Progenitor cell of endocrine pancreas (in vitro differentiated cells): ENCODE measurements at regions not wholly inside any gene's neighbourhood (a gene's known extent, or its start where the extent isn't known, plus 50 kb on each side); places are given as distances from the start of the nearest gene placed in this dataset.

Experiments
- DNase-seq: peaks from one replicate; pipeline ENCODE4 v3.0.0; 2021; ENCODE audit warnings: low spot score; ENCODE audit not compliant: unreplicated experiment
- H3K27ac Mint-ChIP-seq: 2 replicates; pipeline ENCODE4 v1.8.0; 2021; ENCODE audit warnings: mild to moderate bottlenecking, moderate library complexity, mixed read lengths
- H3K27me3 Mint-ChIP-seq: 2 replicates; pipeline ENCODE4 v1.8.0; 2021; ENCODE audit warnings: mixed read lengths
- H3K36me3 Mint-ChIP-seq: 2 replicates; pipeline ENCODE4 v1.8.0; 2022; ENCODE audit warnings: mixed read lengths; ENCODE audit not compliant: insufficient read depth
- H3K4me1 Mint-ChIP-seq: 2 replicates; pipeline ENCODE4 v1.8.0; 2021; ENCODE audit warnings: low read depth, mixed read lengths
- H3K4me3 Mint-ChIP-seq: 2 replicates; pipeline ENCODE4 v1.8.0; 2021; ENCODE audit warnings: low read depth, mild to moderate bottlenecking, moderate library complexity, mixed read lengths
- H3K9me3 Mint-ChIP-seq: 2 replicates; pipeline ENCODE4 v1.8.0; 2021; ENCODE audit warnings: low read depth, mixed read lengths
- CTCF ChIP-seq: fragments of 200-600 bp; sonication (generic); IDR thresholded peaks from one replicate; pipeline ENCODE4 v1.5.0; 2021; ENCODE audit warnings: antibody characterized with exemption, mild to moderate bottlenecking; ENCODE audit not compliant: unreplicated experiment

GRCh38 chr3:18810306-18810661 is 338.0 kb upstream of the KCNH8 start:
- no peaks in the 10 kb centered on the region for H3K4me1 Mint-ChIP-seq
- no peak for TF ChIP-seq CTCF
- no peaks in the 10 kb centered on the region for H3K27me3 Mint-ChIP-seq
- H3K27ac Mint-ChIP-seq, result no peak overlapping the region
- H3K9me3 Mint-ChIP-seq, result no peaks in the 10 kb centered on the region
- no peaks in the 10 kb centered on the region for H3K36me3 Mint-ChIP-seq
- no peak overlapping the region for H3K4me3 Mint-ChIP-seq
- DNase-seq, result no peak

GRCh38 chr3:18809640-18810305 is 338.5 kb upstream of the KCNH8 start:
- no peak for TF ChIP-seq CTCF
- no peaks in the 10 kb centered on the region for H3K27me3 Mint-ChIP-seq
- H3K36me3 Mint-ChIP-seq, result no peaks in the 10 kb centered on the region
- no peak overlapping the region for H3K27ac Mint-ChIP-seq
- no peak for DNase-seq
- H3K9me3 Mint-ChIP-seq, result no peaks in the 10 kb centered on the region
- H3K4me3 Mint-ChIP-seq, result no peak overlapping the region
- no peaks in the 10 kb centered on the region for H3K4me1 Mint-ChIP-seq

DNA sequence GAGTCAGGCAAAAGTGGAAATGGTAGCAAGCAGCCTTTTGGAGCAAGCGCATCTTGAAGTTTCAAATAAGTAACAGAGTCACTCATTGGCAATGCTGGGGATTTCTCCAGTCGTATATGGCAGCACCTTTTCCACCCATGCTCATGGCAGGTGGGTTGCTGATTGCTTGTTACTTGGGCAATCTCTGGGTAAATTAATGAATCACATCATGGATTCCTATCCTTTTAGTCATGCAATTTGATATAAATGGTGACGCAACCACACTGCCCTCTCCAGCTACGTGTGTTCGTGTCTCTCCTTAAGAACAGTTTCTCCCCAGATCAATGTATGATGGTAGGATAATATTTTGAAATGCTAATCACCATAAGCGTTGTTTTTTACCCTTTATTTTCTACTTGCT is 339.9 kb upstream of the KCNH8 start:
- Mint-ChIP-seq H3K4me1 (no peaks in the 10 kb centered on the region), H3K36me3 (no peaks in the 10 kb centered on the region), H3K27me3 (no peaks in the 10 kb centered on the region), H3K27ac (no peak overlapping the region), H3K4me3 (no peak overlapping the region), H3K9me3 (no peaks in the 10 kb centered on the region)
- no peak for TF ChIP-seq CTCF
- DNase-seq, result no peak

DNA sequence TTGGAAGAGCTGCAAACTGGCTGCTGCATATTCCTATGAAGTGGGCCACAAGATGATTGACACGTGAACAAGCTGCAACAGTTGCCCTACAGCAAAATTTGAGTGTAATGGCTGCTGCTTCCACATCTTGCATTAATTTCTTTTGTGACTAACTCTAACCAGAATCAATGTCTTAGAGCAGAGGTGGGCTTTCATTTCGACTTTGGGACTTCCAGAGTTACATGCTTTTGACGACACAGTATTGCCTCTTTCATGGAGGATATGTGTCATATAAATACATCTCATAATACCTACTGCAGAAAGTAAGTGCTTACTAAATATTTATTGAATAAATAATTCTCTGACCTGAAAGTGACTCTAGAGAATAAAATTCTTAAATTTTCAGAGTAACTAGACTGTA is 340.7 kb upstream of the KCNH8 start:
- no peak for TF ChIP-seq CTCF
- no peaks in the 10 kb centered on the region for H3K27me3 Mint-ChIP-seq
- no peak overlapping the region for H3K27ac Mint-ChIP-seq
- H3K9me3 Mint-ChIP-seq, result no peaks in the 10 kb centered on the region
- no peak overlapping the region for H3K4me3 Mint-ChIP-seq
- no peaks in the 10 kb centered on the region for H3K36me3 Mint-ChIP-seq
- no peaks in the 10 kb centered on the region for H3K4me1 Mint-ChIP-seq
- DNase-seq, result no peak

GRCh38 chr3:18806633-18807032 is 341.7 kb upstream of the KCNH8 start:
- DNase-seq, result no peak
- Mint-ChIP-seq H3K4me3 (no peak overlapping the region), H3K27ac (no peak overlapping the region), H3K27me3 (no peaks in the 10 kb centered on the region), H3K4me1 (no peaks in the 10 kb centered on the region), H3K36me3 (no peaks in the 10 kb centered on the region), H3K9me3 (no peaks in the 10 kb centered on the region)
- no peak for TF ChIP-seq CTCF
